GM12873 (cell line): ENCODE measurements at regions not wholly inside any gene's neighbourhood (a gene's known extent, or its start where the extent isn't known, plus 50 kb on each side); places are given as distances from the start of the nearest gene placed in this dataset.

Source experiments
- CTCF ChIP-seq: IDR thresholded peaks from 2 replicates; pipeline ENCODE4 v1.5.1; 2012; ENCODE audit warnings: low read depth, mild to moderate bottlenecking, moderate library complexity, low read length, control low read depth; ENCODE audit not compliant: insufficient read depth; ENCODE audit errors: missing control alignments

DNA sequence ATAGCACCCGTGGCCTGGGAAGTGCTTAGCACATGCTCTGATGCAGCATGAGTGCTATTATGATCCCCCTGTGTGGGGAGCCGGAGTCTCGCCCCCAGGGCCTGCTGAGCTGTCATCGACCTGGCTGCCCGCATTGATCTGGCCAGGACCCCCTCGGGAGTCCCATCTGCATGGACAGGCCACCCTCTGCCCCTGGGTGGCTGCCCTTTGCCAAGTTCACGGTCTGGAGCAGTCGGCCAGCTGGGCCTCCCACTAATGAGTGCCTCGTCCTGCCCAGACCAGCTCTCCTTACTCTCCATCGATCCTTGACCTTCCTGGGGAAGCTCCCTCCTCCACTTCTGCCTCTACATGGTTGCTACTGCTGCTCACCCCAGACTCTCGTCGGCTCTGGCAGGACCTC is 121.8 kb upstream of the RUNX3 start:
- TF ChIP-seq CTCF, result no peak

GRCh38 chr1:25051504-25051903 is 121.4 kb upstream of the RUNX3 start:
- no peak for TF ChIP-seq CTCF

GRCh38 chr1:25050165-25050564 is 120.1 kb upstream of the RUNX3 start:
- TF ChIP-seq CTCF, result no peak

DNA sequence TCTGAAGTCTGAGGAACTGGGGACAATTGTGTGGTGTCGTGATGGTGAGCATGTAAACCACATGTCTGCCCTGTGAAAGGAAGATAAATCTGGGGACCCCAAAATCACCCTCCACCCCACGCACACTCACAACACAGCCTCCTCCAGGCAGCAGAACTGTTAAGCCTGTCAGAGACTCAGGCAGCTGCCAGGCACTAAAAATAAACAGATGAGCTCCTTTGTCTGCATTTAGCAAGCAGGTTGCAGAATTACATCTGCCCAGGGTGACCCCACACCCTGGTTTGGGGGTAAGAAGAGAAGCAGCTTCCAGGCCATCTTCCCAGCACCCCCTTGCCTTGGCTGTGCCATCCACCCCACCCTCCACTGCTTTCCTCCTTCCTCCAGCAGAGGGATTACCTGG is 119.1 kb upstream of the RUNX3 start:
- no peak for TF ChIP-seq CTCF

- no peak for TF ChIP-seq CTCF
Observed at GRCh38 chr1:25048728-25049127, 118.7 kb upstream of the RUNX3 start.

GRCh38 chr1:25047506-25048240 is 117.6 kb upstream of the RUNX3 start:
- no peak for TF ChIP-seq CTCF

- TF ChIP-seq CTCF, result no peak
Observed at GRCh38 chr1:25046194-25046532, 116.1 kb upstream of the RUNX3 start.
